ENCODE measurements at regions not wholly inside any gene's neighbourhood (a gene's known extent, or its start where the extent isn't known, plus 50 kb on each side); places are given as distances from the start of the nearest gene placed in this dataset.

DNA sequence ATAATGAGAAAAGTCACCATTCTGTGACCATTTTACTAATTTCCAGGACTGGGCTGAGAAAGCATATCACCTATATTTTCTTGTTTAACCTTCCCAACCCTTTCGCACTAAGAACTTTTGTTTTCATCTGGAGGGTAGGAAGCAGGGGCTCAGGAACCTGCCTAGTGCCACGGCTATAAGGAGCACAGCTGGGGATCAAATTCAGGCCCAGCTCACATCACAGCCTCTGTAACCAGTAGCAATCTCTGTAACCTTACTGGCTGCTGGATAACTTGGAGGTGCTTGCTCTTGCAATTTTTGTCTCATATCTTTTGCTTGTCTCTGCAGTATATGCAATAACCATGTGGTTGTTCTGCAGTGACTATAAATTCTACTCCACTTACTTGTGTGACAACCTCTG, 62.0 kb downstream of the PABIR2 start:
- TF ChIP-seq CHD2 (IDR thresholded peaks at IDR 0.05; ENCODE audit: low read length), result no peak
- TF ChIP-seq RAD21 (IDR thresholded peaks at IDR 0.05 in 1 of 2, conservative IDR thresholded peaks at IDR 0.05 in 1 of 2; ENCODE audit: low read depth in 2 of 2, low read length in 2 of 2), result no peak
- TF ChIP-seq BRCA1 (IDR thresholded peaks at IDR 0.05; ENCODE audit: low read depth, low read length), result no peak
- TF ChIP-seq SP4 (IDR thresholded peaks at IDR 0.05; ENCODE audit: low read length), result no peak
- TF ChIP-seq POLR2A (IDR thresholded peaks at IDR 0.05; ENCODE audit: control extremely low read depth in 1 of 2, low read depth in 2 of 2, low read length in 2 of 2), result no peak
- TF ChIP-seq, protein P1, sequence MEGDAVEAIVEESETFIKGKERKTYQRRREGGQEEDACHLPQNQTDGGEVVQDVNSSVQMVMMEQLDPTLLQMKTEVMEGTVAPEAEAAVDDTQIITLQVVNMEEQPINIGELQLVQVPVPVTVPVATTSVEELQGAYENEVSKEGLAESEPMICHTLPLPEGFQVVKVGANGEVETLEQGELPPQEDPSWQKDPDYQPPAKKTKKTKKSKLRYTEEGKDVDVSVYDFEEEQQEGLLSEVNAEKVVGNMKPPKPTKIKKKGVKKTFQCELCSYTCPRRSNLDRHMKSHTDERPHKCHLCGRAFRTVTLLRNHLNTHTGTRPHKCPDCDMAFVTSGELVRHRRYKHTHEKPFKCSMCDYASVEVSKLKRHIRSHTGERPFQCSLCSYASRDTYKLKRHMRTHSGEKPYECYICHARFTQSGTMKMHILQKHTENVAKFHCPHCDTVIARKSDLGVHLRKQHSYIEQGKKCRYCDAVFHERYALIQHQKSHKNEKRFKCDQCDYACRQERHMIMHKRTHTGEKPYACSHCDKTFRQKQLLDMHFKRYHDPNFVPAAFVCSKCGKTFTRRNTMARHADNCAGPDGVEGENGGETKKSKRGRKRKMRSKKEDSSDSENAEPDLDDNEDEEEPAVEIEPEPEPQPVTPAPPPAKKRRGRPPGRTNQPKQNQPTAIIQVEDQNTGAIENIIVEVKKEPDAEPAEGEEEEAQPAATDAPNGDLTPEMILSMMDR (IDR thresholded peaks at IDR 0.05; ENCODE audit: control extremely low read depth in 1 of 3, insufficient read depth in 1 of 3, low read depth in 1 of 3, low read length in 3 of 3), result no peak
- TF ChIP-seq EZH2 (IDR thresholded peaks at IDR 0.05; ENCODE audit: low read depth, low read length, severe bottlenecking), result no peak
- no peak for TF ChIP-seq RFX5 (IDR thresholded peaks at IDR 0.05; ENCODE audit: borderline replicate concordance, low read depth, low read length)
- TF ChIP-seq KDM1A (IDR thresholded peaks at IDR 0.05; ENCODE audit: borderline replicate concordance, low read length), result no peak
- TF ChIP-seq NANOG (IDR thresholded peaks at IDR 0.05; ENCODE audit: insufficient read depth, low read depth, low read length, poor library complexity, severe bottlenecking), result no peak
- TF ChIP-seq SIX5 (IDR thresholded peaks at IDR 0.05; ENCODE audit: low read depth, low read length), result no peak

Data from H1 (cell line).